ENCODE measurements at regions not wholly inside any gene's neighbourhood (a gene's known extent, or its start where the extent isn't known, plus 50 kb on each side); places are given as distances from the start of the nearest gene placed in this dataset.

DNA sequence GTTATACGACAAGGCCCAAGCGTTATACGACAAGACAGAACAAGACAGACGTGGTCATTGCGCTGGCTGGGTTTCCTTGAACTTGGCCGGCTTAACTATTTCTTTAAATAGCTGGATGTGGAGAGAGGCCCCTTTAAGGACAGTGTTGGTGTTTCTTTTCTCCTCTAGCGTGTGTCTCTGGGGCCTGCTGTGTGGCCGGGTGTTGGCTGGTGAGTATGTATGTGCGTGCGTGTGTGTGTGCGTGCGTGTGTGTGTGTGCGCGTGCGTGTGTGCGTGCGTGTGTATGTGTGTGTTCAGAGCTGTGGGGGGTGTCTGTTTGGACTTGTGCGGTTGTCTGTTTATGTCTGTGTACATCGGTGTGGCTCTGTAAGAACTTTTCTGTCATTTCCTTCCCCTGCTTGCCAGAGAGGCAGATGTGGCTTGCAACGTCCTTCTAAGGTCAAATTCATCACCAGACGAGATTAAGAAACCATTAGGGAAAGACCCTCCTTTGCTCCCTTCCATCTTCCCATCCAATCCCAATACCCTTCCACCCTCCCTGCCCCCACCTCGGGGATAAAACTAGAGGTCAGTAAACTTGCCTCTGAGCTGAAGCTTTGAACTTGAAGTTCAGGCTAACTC, 78.6 kb upstream of the TBX3 start:
- TF ChIP-seq, protein P1, sequence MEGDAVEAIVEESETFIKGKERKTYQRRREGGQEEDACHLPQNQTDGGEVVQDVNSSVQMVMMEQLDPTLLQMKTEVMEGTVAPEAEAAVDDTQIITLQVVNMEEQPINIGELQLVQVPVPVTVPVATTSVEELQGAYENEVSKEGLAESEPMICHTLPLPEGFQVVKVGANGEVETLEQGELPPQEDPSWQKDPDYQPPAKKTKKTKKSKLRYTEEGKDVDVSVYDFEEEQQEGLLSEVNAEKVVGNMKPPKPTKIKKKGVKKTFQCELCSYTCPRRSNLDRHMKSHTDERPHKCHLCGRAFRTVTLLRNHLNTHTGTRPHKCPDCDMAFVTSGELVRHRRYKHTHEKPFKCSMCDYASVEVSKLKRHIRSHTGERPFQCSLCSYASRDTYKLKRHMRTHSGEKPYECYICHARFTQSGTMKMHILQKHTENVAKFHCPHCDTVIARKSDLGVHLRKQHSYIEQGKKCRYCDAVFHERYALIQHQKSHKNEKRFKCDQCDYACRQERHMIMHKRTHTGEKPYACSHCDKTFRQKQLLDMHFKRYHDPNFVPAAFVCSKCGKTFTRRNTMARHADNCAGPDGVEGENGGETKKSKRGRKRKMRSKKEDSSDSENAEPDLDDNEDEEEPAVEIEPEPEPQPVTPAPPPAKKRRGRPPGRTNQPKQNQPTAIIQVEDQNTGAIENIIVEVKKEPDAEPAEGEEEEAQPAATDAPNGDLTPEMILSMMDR (conservative IDR thresholded peaks at IDR 0.05): no peak
- TF ChIP-seq ZFX (IDR thresholded peaks at IDR 0.05): no peak

Measured in C4-2B (cell line).